ENCODE measurements at regions not wholly inside any gene's neighbourhood (a gene's known extent, or its start where the extent isn't known, plus 50 kb on each side); places are given as distances from the start of the nearest gene placed in this dataset.
A peak's percentile ranks its signal among the peaks of the same experiment; 100 is the strongest.

- H3K4me3 ChIP-seq (ENCODE audit: insufficient read depth, low read depth, low read length): no peak overlapping the region
- no peak for DNase-seq
- H3K27me3 ChIP-seq (ENCODE audit: control insufficient read depth, insufficient read depth, low read length): no peaks in the 10 kb centered on the region
- no peaks in the 10 kb centered on the region for H3K36me3 ChIP-seq (replicated peaks; ENCODE audit: control insufficient read depth, insufficient read depth, low read length)
Observed at GRCh38 chr2:39506215-39506614, 69.1 kb upstream of the MAP4K3 start.

GRCh38 chr2:39508198-39508597 lies 71.1 kb upstream of the MAP4K3 start:
- H3K36me3 ChIP-seq (replicated peaks; ENCODE audit: control insufficient read depth, insufficient read depth, low read length): no peaks in the 10 kb centered on the region
- no peak overlapping the region for H3K4me3 ChIP-seq (ENCODE audit: insufficient read depth, low read depth, low read length)
- no peaks in the 10 kb centered on the region for H3K27me3 ChIP-seq (ENCODE audit: control insufficient read depth, insufficient read depth, low read length)
- no peak for DNase-seq

- Histone ChIP-seq H3K27me3 (ENCODE audit: control insufficient read depth, insufficient read depth, low read length) (no peaks in the 10 kb centered on the region), H3K36me3 (replicated peaks; ENCODE audit: control insufficient read depth, insufficient read depth, low read length) (no peaks in the 10 kb centered on the region), H3K4me3 (ENCODE audit: insufficient read depth, low read depth, low read length) (no peak overlapping the region)
- DNase-seq: no peak
Observed at GRCh38 chr2:39510140-39510539, 73.1 kb upstream of the MAP4K3 start.

GRCh38 chr2:39511219-39511604 lies 74.1 kb upstream of the MAP4K3 start:
- DNase-seq: no peak
- Histone ChIP-seq H3K27me3 (ENCODE audit: control insufficient read depth, insufficient read depth, low read length) (no peaks in the 10 kb centered on the region), H3K36me3 (replicated peaks; ENCODE audit: control insufficient read depth, insufficient read depth, low read length) (no peaks in the 10 kb centered on the region), H3K4me3 (ENCODE audit: insufficient read depth, low read depth, low read length) (no peak overlapping the region)

DNA sequence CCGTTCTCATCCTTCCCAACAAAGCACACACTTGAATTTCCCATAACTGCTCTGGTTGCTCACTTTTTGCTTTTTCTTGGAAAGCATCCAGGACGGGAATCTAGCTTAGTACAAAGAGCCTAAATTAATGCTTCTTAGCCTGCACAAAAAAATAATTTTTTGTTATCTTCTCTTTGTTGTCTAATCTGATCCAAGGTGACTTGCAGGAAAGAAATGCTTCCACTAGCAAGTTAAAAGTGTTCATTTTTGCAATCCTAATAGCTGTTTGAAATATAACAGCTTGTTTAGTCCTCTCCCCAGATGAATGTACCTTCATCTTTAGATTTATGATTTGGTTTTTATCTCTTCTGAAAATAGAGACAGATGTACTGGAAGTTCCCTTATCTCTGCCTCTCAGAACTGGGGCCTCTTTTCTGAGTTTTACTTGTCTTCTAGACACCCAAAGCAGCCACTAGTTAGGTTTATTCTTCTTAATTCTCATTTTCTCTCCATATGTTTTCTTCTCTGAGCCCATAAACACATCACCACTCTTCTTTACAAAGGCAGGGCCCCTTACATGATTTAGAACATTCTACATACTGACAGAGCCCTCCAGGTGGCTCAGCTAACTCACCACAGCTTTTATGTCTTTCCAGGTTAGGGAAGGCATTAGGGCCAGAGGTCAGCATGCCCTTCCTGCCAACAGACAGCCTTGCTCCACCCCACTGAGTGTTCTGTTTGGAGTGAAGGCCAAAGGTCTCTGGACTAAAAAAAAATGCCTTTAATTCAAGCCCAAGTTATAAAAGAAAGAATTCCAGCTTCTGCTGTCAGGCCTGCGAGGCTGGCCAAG lies 74.7 kb upstream of the MAP4K3 start:
- no peaks in the 10 kb centered on the region for H3K27me3 ChIP-seq (ENCODE audit: control insufficient read depth, insufficient read depth, low read length)
- H3K36me3 ChIP-seq (replicated peaks; ENCODE audit: control insufficient read depth, insufficient read depth, low read length): no peaks in the 10 kb centered on the region
- DNase-seq: no peak
- H3K4me3 ChIP-seq (ENCODE audit: insufficient read depth, low read depth, low read length): no peak overlapping the region

GRCh38 chr2:39512434-39512935 lies 75.4 kb upstream of the MAP4K3 start:
- no peak overlapping the region for H3K4me3 ChIP-seq (ENCODE audit: insufficient read depth, low read depth, low read length)
- H3K27me3 ChIP-seq (ENCODE audit: control insufficient read depth, insufficient read depth, low read length): no peaks in the 10 kb centered on the region
- no peaks in the 10 kb centered on the region for H3K36me3 ChIP-seq (replicated peaks; ENCODE audit: control insufficient read depth, insufficient read depth, low read length)
- no peak for DNase-seq

DNA sequence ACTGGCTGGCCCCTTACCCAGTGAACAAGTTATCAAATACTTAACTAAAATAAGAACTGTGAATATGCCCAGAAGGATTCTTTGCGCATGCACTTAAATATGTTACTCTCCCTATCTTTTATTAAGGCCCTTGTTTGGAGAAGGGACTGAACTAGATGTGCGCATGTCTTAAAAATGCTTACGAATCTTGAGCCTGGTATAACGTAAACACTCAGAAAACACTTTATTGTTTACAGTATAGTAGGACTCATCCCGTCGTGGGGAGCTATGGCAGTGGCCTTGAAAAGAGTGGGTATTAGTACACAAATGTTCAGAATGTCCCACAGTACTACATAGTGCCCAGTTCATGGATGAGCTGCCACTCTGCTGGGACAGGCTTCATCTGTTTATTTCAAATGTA lies 75.9 kb upstream of the MAP4K3 start:
- Histone ChIP-seq H3K36me3 (replicated peaks; ENCODE audit: control insufficient read depth, insufficient read depth, low read length) (no peaks in the 10 kb centered on the region), H3K27me3 (ENCODE audit: control insufficient read depth, insufficient read depth, low read length) (no peaks in the 10 kb centered on the region), H3K4me3 (ENCODE audit: insufficient read depth, low read depth, low read length) (no peak overlapping the region)
- no peak for DNase-seq

- no peaks in the 10 kb centered on the region for H3K27me3 ChIP-seq (ENCODE audit: control insufficient read depth, insufficient read depth, low read length)
- no peaks in the 10 kb centered on the region for H3K36me3 ChIP-seq (replicated peaks; ENCODE audit: control insufficient read depth, insufficient read depth, low read length)
- peak; percentile 21 for DNase-seq
- no peak overlapping the region for H3K4me3 ChIP-seq (ENCODE audit: insufficient read depth, low read depth, low read length)
Observed at GRCh38 chr2:39513641-39514094, 76.6 kb upstream of the MAP4K3 start.

- Histone ChIP-seq H3K4me3 (ENCODE audit: insufficient read depth, low read depth, low read length) (no peak overlapping the region), H3K36me3 (replicated peaks; ENCODE audit: control insufficient read depth, insufficient read depth, low read length) (no peaks in the 10 kb centered on the region), H3K27me3 (ENCODE audit: control insufficient read depth, insufficient read depth, low read length) (no peaks in the 10 kb centered on the region)
- DNase-seq: no peak
Observed at GRCh38 chr2:39514825-39515224, 77.7 kb upstream of the MAP4K3 start.

DNA sequence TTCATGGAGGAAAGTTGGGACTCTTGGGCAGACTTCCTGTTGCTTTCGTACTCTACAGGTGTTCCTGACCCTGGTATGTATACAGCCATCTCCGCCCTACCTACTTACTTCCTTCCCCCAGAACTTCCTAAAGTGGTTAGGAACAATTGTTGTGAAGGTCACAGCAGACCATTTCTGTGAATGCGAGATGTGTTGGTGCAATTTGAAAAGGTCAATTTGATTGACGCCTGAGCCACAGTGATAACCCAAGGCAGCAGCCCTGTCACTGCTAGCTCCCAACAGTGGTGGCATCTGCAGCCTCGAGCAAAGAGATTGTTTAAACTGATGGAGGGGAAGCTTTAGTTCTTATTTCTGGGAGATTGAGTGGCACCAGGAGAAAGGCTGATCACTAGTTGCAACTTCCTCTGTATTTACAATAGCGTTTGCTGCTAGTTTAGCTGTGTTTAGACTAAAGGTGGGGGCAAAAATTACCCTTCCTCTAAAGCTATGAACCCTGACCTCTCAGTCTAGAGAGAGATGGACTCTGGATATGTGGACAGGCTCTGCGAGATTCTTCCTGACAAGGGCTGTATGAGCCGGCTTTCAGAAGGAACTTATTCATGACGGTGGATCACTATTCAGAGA lies 78.3 kb upstream of the MAP4K3 start:
- H3K36me3 ChIP-seq (replicated peaks; ENCODE audit: control insufficient read depth, insufficient read depth, low read length): no peaks in the 10 kb centered on the region
- H3K27me3 ChIP-seq (ENCODE audit: control insufficient read depth, insufficient read depth, low read length): no peaks in the 10 kb centered on the region
- H3K4me3 ChIP-seq (ENCODE audit: insufficient read depth, low read depth, low read length): no peak overlapping the region
- no peak for DNase-seq

- no peak for DNase-seq
- no peaks in the 10 kb centered on the region; the same call in 1 of the 2 replicates for H3K36me3 ChIP-seq (replicated peaks; ENCODE audit: control insufficient read depth, insufficient read depth, low read length)
- H3K27me3 ChIP-seq (ENCODE audit: control insufficient read depth, insufficient read depth, low read length): no peaks in the 10 kb centered on the region
- no peak overlapping the region for H3K4me3 ChIP-seq (ENCODE audit: insufficient read depth, low read depth, low read length)
Observed at GRCh38 chr2:39515897-39516346, 78.8 kb upstream of the MAP4K3 start.

- Histone ChIP-seq H3K27me3 (ENCODE audit: control insufficient read depth, insufficient read depth, low read length) (no peaks in the 10 kb centered on the region), H3K36me3 (replicated peaks; ENCODE audit: control insufficient read depth, insufficient read depth, low read length) (no peaks in the 10 kb centered on the region; the same call in 1 of the 2 replicates), H3K4me3 (ENCODE audit: insufficient read depth, low read depth, low read length) (no peak overlapping the region)
- DNase-seq: peak; percentile 40
Observed at GRCh38 chr2:39516347-39517101, 79.4 kb upstream of the MAP4K3 start.

GRCh38 chr2:39517102-39517436 lies 80.0 kb upstream of the MAP4K3 start:
- Histone ChIP-seq H3K36me3 (replicated peaks; ENCODE audit: control insufficient read depth, insufficient read depth, low read length) (no peaks in the 10 kb centered on the region; the same call in none of the 2 replicates), H3K4me3 (ENCODE audit: insufficient read depth, low read depth, low read length) (no peak overlapping the region), H3K27me3 (ENCODE audit: control insufficient read depth, insufficient read depth, low read length) (no peaks in the 10 kb centered on the region)
- no peak for DNase-seq

DNA sequence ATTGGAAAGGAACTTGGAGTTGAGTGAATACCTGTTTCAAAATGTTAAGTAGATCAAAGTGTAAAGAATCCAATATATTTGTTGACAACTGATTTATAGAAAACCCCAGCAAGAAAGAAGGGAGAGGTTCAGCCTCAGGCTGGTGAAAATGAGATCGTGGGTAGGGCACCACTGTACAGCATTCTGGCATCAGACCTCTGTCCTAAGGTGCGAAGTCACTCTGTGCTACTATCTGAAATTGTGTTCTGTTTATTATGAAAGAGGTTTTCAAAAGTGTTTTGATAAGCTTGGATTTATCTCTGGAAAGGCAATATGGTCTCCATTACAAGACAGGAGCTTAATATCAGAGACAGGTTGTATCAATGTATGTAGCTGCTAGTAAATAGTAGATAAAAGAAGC lies 80.5 kb upstream of the MAP4K3 start:
- Histone ChIP-seq H3K27me3 (ENCODE audit: control insufficient read depth, insufficient read depth, low read length) (no peaks in the 10 kb centered on the region), H3K36me3 (replicated peaks; ENCODE audit: control insufficient read depth, insufficient read depth, low read length) (no peaks in the 10 kb centered on the region; the same call in none of the 2 replicates), H3K4me3 (ENCODE audit: insufficient read depth, low read depth, low read length) (no peak overlapping the region)

More for the DNA sequence above, 80.5 kb upstream of the MAP4K3 start:
- no peak for DNase-seq
